ENCODE measurements at regions not wholly inside any gene's neighbourhood (a gene's known extent, or its start where the extent isn't known, plus 50 kb on each side); places are given as distances from the start of the nearest gene placed in this dataset.

GRCh38 chr4:75154994-75155393, 222.1 kb downstream of the PARM1 start:
- Histone ChIP-seq H3K27ac (ENCODE audit: low read depth in 2 of 2, low read length in 2 of 2) (no peak overlapping the region), H3K36me3 (ENCODE audit: control insufficient read depth in 2 of 3, insufficient read depth in 3 of 3, low read length in 3 of 3) (no peaks in the 10 kb centered on the region), H3K9ac (ENCODE audit: low read length in 3 of 3) (no peak overlapping the region), H3K27me3 (ENCODE audit: control insufficient read depth, insufficient read depth, low read length) (no peaks in the 10 kb centered on the region), H3K9me3 (ENCODE audit: control insufficient read depth in 2 of 3, insufficient read depth in 1 of 3, low read length in 3 of 3) (peaks cover 0 to 6% (median 0%) of the 10 kb centered on the region in 3 donors), H3K4me3 (ENCODE audit: low read length in 3 of 3) (no peak overlapping the region), H3K4me1 (ENCODE audit: control insufficient read depth in 2 of 3, insufficient read depth in 2 of 3, low read depth in 1 of 3, low read length in 3 of 3) (no peaks in the 10 kb centered on the region)
- intact Hi-C loops (cut with DNase I): no loop called here
- FAIRE-seq: no peak
- TF ChIP-seq, protein P1, sequence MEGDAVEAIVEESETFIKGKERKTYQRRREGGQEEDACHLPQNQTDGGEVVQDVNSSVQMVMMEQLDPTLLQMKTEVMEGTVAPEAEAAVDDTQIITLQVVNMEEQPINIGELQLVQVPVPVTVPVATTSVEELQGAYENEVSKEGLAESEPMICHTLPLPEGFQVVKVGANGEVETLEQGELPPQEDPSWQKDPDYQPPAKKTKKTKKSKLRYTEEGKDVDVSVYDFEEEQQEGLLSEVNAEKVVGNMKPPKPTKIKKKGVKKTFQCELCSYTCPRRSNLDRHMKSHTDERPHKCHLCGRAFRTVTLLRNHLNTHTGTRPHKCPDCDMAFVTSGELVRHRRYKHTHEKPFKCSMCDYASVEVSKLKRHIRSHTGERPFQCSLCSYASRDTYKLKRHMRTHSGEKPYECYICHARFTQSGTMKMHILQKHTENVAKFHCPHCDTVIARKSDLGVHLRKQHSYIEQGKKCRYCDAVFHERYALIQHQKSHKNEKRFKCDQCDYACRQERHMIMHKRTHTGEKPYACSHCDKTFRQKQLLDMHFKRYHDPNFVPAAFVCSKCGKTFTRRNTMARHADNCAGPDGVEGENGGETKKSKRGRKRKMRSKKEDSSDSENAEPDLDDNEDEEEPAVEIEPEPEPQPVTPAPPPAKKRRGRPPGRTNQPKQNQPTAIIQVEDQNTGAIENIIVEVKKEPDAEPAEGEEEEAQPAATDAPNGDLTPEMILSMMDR (IDR thresholded peaks at IDR 0.05; ENCODE audit: borderline replicate concordance, extremely low read depth, insufficient read depth): no peak
- no peak for DNase-seq

GRCh38 chr4:75146223-75146622, 213.3 kb downstream of the PARM1 start:
- intact Hi-C loops (cut with DNase I): no loop called here
- FAIRE-seq (no peak), DNase-seq (no peak)
- no peak overlapping the region for H3K9ac ChIP-seq (ENCODE audit: low read length in 3 of 3)
- no peak overlapping the region for H3K4me3 ChIP-seq (ENCODE audit: low read length in 3 of 3)
- no peak overlapping the region for H3K27ac ChIP-seq (ENCODE audit: low read depth in 2 of 2, low read length in 2 of 2)
- TF ChIP-seq, protein P1 (IDR thresholded peaks at IDR 0.05; ENCODE audit: borderline replicate concordance, extremely low read depth, insufficient read depth): no peak
- H3K27me3 ChIP-seq (ENCODE audit: control insufficient read depth, insufficient read depth, low read length): no peaks in the 10 kb centered on the region
- H3K9me3 ChIP-seq (ENCODE audit: control insufficient read depth in 2 of 3, insufficient read depth in 1 of 3, low read length in 3 of 3): no peaks in the 10 kb centered on the region
- H3K36me3 ChIP-seq (ENCODE audit: control insufficient read depth in 2 of 3, insufficient read depth in 3 of 3, low read length in 3 of 3): no peaks in the 10 kb centered on the region
- no peaks in the 10 kb centered on the region for H3K4me1 ChIP-seq (ENCODE audit: control insufficient read depth in 2 of 3, insufficient read depth in 2 of 3, low read depth in 1 of 3, low read length in 3 of 3)

- FAIRE-seq (no peak), DNase-seq (no peak)
- Histone ChIP-seq H3K27ac (ENCODE audit: low read depth in 2 of 2, low read length in 2 of 2) (no peak overlapping the region), H3K4me1 (ENCODE audit: control insufficient read depth in 2 of 3, insufficient read depth in 2 of 3, low read depth in 1 of 3, low read length in 3 of 3) (no peaks in the 10 kb centered on the region), H3K36me3 (ENCODE audit: control insufficient read depth in 2 of 3, insufficient read depth in 3 of 3, low read length in 3 of 3) (no peaks in the 10 kb centered on the region), H3K9me3 (ENCODE audit: control insufficient read depth in 2 of 3, insufficient read depth in 1 of 3, low read length in 3 of 3) (no peaks in the 10 kb centered on the region), H3K4me3 (ENCODE audit: low read length in 3 of 3) (no peak overlapping the region), H3K9ac (ENCODE audit: low read length in 3 of 3) (no peak overlapping the region), H3K27me3 (ENCODE audit: control insufficient read depth, insufficient read depth, low read length) (no peaks in the 10 kb centered on the region)
- intact Hi-C loops (cut with DNase I): no loop called here
- TF ChIP-seq, protein P1 (IDR thresholded peaks at IDR 0.05; ENCODE audit: borderline replicate concordance, extremely low read depth, insufficient read depth): no peak
Measured at GRCh38 chr4:75144475-75144874, 211.6 kb downstream of the PARM1 start.

- intact Hi-C loops (cut with DNase I): no loop called here
- Histone ChIP-seq H3K27ac (ENCODE audit: low read depth in 2 of 2, low read length in 2 of 2) (no peak overlapping the region), H3K9me3 (ENCODE audit: control insufficient read depth in 2 of 3, insufficient read depth in 1 of 3, low read length in 3 of 3) (no peaks in the 10 kb centered on the region), H3K36me3 (ENCODE audit: control insufficient read depth in 2 of 3, insufficient read depth in 3 of 3, low read length in 3 of 3) (no peaks in the 10 kb centered on the region), H3K4me3 (ENCODE audit: low read length in 3 of 3) (no peak overlapping the region), H3K9ac (ENCODE audit: low read length in 3 of 3) (no peak overlapping the region), H3K27me3 (ENCODE audit: control insufficient read depth, insufficient read depth, low read length) (no peaks in the 10 kb centered on the region), H3K4me1 (ENCODE audit: control insufficient read depth in 2 of 3, insufficient read depth in 2 of 3, low read depth in 1 of 3, low read length in 3 of 3) (no peaks in the 10 kb centered on the region)
- TF ChIP-seq, protein P1 (IDR thresholded peaks at IDR 0.05; ENCODE audit: borderline replicate concordance, extremely low read depth, insufficient read depth): no peak
- DNase-seq (no peak), FAIRE-seq (no peak)
Measured at GRCh38 chr4:75142850-75143249, 209.9 kb downstream of the PARM1 start.
